NB4 (cell line): ENCODE measurements at regions not wholly inside any gene's neighbourhood (a gene's known extent, or its start where the extent isn't known, plus 50 kb on each side); places are given as distances from the start of the nearest gene placed in this dataset.
"Not testable (repeated sequence)": the region's sequence is repeated elsewhere in the genome, so short reads cannot be mapped to it uniquely, and the experiment has no call there.

ENCODE experiments used
- CTCF ChIP-seq: IDR thresholded peaks from one replicate; pipeline ENCODE4 v1.5.1; 2012; ENCODE audit warnings: low read depth, low read length
- MYC ChIP-seq: IDR thresholded peaks from 2 replicates; pipeline ENCODE4 v1.6.1; 2011; ENCODE audit warnings: low read depth, low read length
- POLR2A ChIP-seq: IDR thresholded peaks from 2 replicates; pipeline ENCODE4 v1.6.1; 2011; ENCODE audit warnings: mild to moderate bottlenecking; ENCODE audit not compliant: insufficient read length; ENCODE audit errors: extremely low read depth

- not testable (repeated sequence) for TF ChIP-seq POLR2A, CTCF, MYC
These were observed 52.4 kb downstream of the PPIAL4D start for GRCh38 chr1:145189543-145190030.
